ENCODE measurements at regions not wholly inside any gene's neighbourhood (a gene's known extent, or its start where the extent isn't known, plus 50 kb on each side); places are given as distances from the start of the nearest gene placed in this dataset.

- peak; percentile 76 for DNase-seq (ENCODE audit: low read depth)
- TF ChIP-seq CTCF (conservative IDR thresholded peaks at IDR 0.05; ENCODE audit: low read depth, low read length): no peak
- H3K4me3 ChIP-seq (ENCODE audit: low read depth, low read length): no peak overlapping the region
Observed at GRCh38 chr5:34510002-34510401, 146.1 kb upstream of the RAI14 start.

- no peak for TF ChIP-seq CTCF (conservative IDR thresholded peaks at IDR 0.05; ENCODE audit: low read depth, low read length)
- no peak overlapping the region for H3K4me3 ChIP-seq (ENCODE audit: low read depth, low read length)
Observed at GRCh38 chr5:34511063-34511462, 145.1 kb upstream of the RAI14 start.

GRCh38 chr5:34511481-34511880, 144.6 kb upstream of the RAI14 start:
- no peak overlapping the region for H3K4me3 ChIP-seq (ENCODE audit: low read depth, low read length)
- no peak for TF ChIP-seq CTCF (conservative IDR thresholded peaks at IDR 0.05; ENCODE audit: low read depth, low read length)
- DNase-seq (ENCODE audit: low read depth): no peak

More at GRCh38 chr5:34511063-34511462, 145.1 kb upstream of the RAI14 start:
- no peak for DNase-seq (ENCODE audit: low read depth)

- no peak overlapping the region for H3K4me3 ChIP-seq (ENCODE audit: low read depth, low read length)
- peak; percentile 80 for DNase-seq (ENCODE audit: low read depth)
- no peak for TF ChIP-seq CTCF (conservative IDR thresholded peaks at IDR 0.05; ENCODE audit: low read depth, low read length)
Observed at GRCh38 chr5:34511915-34512314, 144.2 kb upstream of the RAI14 start.

GRCh38 chr5:34516166-34516565, 140.0 kb upstream of the RAI14 start:
- DNase-seq (ENCODE audit: low read depth): no peak
- H3K4me3 ChIP-seq (ENCODE audit: low read depth, low read length): no peak overlapping the region
- no peak for TF ChIP-seq CTCF (conservative IDR thresholded peaks at IDR 0.05; ENCODE audit: low read depth, low read length)

GRCh38 chr5:34516686-34517085, 139.4 kb upstream of the RAI14 start:
- no peak overlapping the region for H3K4me3 ChIP-seq (ENCODE audit: low read depth, low read length)
- no peak for TF ChIP-seq CTCF (conservative IDR thresholded peaks at IDR 0.05; ENCODE audit: low read depth, low read length)
- no peak for DNase-seq (ENCODE audit: low read depth)

GRCh38 chr5:34517249-34517648, 138.9 kb upstream of the RAI14 start:
- peak; percentile 61 for DNase-seq (ENCODE audit: low read depth)
- no peak overlapping the region for H3K4me3 ChIP-seq (ENCODE audit: low read depth, low read length)
- peak; percentile 19 for TF ChIP-seq CTCF (conservative IDR thresholded peaks at IDR 0.05; ENCODE audit: low read depth, low read length)
